ENCODE measurements at regions not wholly inside any gene's neighbourhood (a gene's known extent, or its start where the extent isn't known, plus 50 kb on each side); places are given as distances from the start of the nearest gene placed in this dataset.
A peak's percentile ranks its signal among the peaks of the same experiment; 100 is the strongest.

GRCh38 chr7:85535974-85536729 is 349.3 kb upstream of the SEMA3D start:
- TF ChIP-seq CTCF (IDR thresholded peaks at IDR 0.05; ENCODE audit: low read depth, low read length), result no peak
- TF ChIP-seq MAX (IDR thresholded peaks at IDR 0.05; ENCODE audit: low read depth, low read length), result no peak
- TF ChIP-seq MYC (IDR thresholded peaks at IDR 0.05; ENCODE audit: low read depth, low read length), result no peak
- no peak for TF ChIP-seq POLR2A (IDR thresholded peaks at IDR 0.05; ENCODE audit: extremely low read depth, insufficient read length)
- no peak overlapping the region for H3K4me3 ChIP-seq (ENCODE audit: low read depth, low read length)
- DNase-seq (ENCODE audit: low read depth), result no peak

- no peak for DNase-seq (ENCODE audit: low read depth)
- no peak for TF ChIP-seq POLR2A (IDR thresholded peaks at IDR 0.05; ENCODE audit: extremely low read depth, insufficient read length)
- no peak for TF ChIP-seq CTCF (IDR thresholded peaks at IDR 0.05; ENCODE audit: low read depth, low read length)
- no peak for TF ChIP-seq MAX (IDR thresholded peaks at IDR 0.05; ENCODE audit: low read depth, low read length)
- no peak for TF ChIP-seq MYC (IDR thresholded peaks at IDR 0.05; ENCODE audit: low read depth, low read length)
- H3K4me3 ChIP-seq (ENCODE audit: low read depth, low read length), result no peak overlapping the region
Measured at GRCh38 chr7:85529831-85530230, 343.0 kb upstream of the SEMA3D start.

GRCh38 chr7:85529201-85529600 is 342.3 kb upstream of the SEMA3D start:
- no peak overlapping the region for H3K4me3 ChIP-seq (ENCODE audit: low read depth, low read length)
- TF ChIP-seq CTCF (IDR thresholded peaks at IDR 0.05; ENCODE audit: low read depth, low read length), result no peak
- no peak for TF ChIP-seq POLR2A (IDR thresholded peaks at IDR 0.05; ENCODE audit: extremely low read depth, insufficient read length)
- TF ChIP-seq MYC (IDR thresholded peaks at IDR 0.05; ENCODE audit: low read depth, low read length), result no peak
- TF ChIP-seq MAX (IDR thresholded peaks at IDR 0.05; ENCODE audit: low read depth, low read length), result no peak
- DNase-seq (ENCODE audit: low read depth), result no peak

GRCh38 chr7:85528581-85528980 is 341.7 kb upstream of the SEMA3D start:
- H3K4me3 ChIP-seq (ENCODE audit: low read depth, low read length), result no peak overlapping the region
- no peak for DNase-seq (ENCODE audit: low read depth)
- TF ChIP-seq MYC (IDR thresholded peaks at IDR 0.05; ENCODE audit: low read depth, low read length) (no peak), MAX (IDR thresholded peaks at IDR 0.05; ENCODE audit: low read depth, low read length) (peak; percentile 53; the same call in 1 of the 2 replicates), CTCF (IDR thresholded peaks at IDR 0.05; ENCODE audit: low read depth, low read length) (no peak), POLR2A (IDR thresholded peaks at IDR 0.05; ENCODE audit: extremely low read depth, insufficient read length) (no peak)

- DNase-seq (ENCODE audit: low read depth), result no peak
- TF ChIP-seq MAX (IDR thresholded peaks at IDR 0.05; ENCODE audit: low read depth, low read length) (no peak), CTCF (IDR thresholded peaks at IDR 0.05; ENCODE audit: low read depth, low read length) (no peak), MYC (IDR thresholded peaks at IDR 0.05; ENCODE audit: low read depth, low read length) (no peak), POLR2A (IDR thresholded peaks at IDR 0.05; ENCODE audit: extremely low read depth, insufficient read length) (no peak)
Measured at GRCh38 chr7:85525676-85526075, 338.8 kb upstream of the SEMA3D start.

More at GRCh38 chr7:85525676-85526075, 338.8 kb upstream of the SEMA3D start:
- H3K4me3 ChIP-seq (ENCODE audit: low read depth, low read length), result no peak overlapping the region

Data from NB4 (cell line).